GM21423 (cell line): ENCODE measurements at regions not wholly inside any gene's neighbourhood (a gene's known extent, or its start where the extent isn't known, plus 50 kb on each side); places are given as distances from the start of the nearest gene placed in this dataset.
"Not testable (repeated sequence)": the region's sequence is repeated elsewhere in the genome, so short reads cannot be mapped to it uniquely, and the experiment has no call there.

Experiments
- ATAC-seq: cut with Tn5 transposase; IDR thresholded peaks from one replicate; pipeline ENCODE4 v1.9.1; 2021; ENCODE audit warnings: mild to moderate bottlenecking, moderate library complexity; ENCODE audit not compliant: unreplicated experiment

DNA sequence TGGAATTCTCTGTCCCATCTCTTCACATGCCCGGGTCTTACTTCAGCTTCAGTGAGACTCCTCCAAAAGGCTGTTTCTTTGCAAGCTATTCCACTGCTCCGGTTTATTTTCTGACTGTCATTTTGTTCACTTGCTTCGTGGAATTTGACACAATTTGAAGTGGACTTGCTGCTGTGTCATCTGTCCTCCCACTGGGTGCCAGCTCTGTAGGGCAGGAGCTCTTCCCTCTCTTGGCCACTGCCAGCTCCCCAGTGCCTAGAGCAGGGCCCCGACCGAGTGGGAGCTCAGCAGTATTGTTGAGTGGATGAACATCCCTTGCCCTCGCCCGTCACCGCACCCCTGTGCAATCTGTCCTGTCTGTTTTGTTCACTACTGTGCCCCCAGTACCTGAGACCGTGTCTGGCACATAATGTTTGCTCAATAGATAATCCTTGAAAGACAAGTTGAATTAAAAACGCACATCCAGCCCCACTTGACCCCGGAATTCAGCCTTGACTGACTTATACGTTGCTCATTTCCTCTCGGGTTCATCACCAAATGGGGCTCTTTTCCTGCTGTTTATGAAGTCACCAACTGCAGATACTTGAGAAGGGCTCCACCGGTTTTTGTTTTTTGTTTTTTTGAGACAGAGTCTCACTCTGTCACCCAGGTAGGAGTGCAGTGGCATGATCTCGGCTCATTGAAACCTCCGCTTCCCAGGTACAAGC lies 170.3 kb upstream of the KCNG1 start:
- no peak for ATAC-seq

DNA sequence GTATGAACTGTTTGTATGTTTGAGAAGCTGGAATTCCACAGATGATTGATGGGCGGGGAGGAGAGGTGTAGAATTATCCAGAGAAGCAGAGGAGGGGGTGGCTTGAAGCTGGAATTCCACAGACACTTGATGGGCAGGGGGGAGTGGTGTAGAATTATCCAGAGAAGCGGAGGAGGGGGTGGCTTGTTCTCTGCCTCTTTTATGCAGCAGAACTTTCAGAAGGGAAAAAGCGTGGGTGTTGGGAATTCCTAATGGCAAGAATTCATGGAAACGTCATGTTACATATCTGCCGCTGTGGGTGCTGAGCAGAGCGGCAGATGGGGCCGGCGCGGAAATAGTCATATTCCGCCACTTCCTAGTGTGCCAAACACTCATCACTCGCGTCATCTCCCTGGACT lies 167.9 kb upstream of the KCNG1 start:
- ATAC-seq = no peak

DNA sequence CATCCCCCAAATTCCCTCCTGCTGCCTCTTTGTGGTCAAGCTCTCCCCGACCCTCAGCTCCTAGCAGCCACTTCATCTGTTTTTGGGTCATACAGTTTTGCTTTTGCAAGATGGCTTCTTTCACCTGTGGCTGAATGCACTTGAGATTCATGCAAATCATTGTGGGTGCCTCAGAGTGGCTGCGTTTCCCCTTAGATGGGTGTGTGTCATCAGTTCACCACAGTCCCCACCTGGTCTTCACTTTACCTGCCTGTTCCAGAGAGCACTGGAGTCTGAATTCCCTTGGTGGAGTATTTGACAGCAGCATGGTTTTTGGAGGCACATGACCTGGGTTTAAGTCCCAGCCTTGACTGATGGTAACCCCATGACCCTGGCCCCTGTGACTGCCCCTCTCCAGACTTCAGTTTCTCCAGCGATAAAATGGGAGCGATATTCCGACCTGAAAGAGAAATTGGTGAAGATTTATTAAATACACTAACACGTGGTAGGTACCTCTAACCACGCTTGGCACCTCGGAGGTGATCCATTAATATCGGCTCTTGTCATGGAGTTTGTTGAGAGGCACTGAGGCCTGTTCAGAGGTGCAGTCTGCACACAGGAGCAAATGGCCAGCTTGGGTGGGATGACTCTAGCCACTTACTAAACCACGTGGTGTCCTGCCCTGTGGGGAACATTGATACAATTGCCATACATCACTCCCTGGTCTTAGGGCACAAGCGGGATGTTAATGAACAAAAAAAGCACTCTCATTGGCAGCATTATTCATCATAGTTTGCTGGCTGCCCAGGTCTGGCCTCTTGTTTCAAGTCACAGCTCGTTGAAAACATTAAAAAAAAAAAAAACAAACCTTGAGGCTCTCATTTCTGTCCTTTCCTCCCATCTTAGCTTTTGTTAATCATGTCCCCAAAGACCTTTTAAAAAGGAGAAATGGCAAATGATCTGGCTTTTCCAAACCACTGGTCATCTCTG lies 167.2 kb upstream of the KCNG1 start:
- ATAC-seq = no peak

DNA sequence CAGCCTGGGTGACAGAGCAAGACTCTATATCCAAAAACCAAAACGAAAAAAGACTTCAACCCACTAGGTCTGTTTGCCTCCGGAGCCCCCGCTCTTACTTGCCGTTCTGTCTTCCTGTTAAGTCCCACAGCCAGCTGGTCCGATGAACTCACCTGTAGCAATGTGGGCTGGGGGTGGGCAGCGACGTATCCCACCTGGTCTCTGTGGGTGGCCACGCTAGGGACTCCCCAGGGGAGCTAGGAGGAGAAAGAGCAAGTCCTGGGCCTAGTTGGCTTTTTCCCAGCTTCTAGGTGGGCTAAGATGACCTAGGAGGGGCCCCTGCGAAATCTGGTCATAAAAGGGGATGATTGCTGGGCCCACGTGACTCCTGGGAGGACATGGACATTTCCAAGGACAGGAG lies 166.0 kb upstream of the KCNG1 start:
- no peak for ATAC-seq

DNA sequence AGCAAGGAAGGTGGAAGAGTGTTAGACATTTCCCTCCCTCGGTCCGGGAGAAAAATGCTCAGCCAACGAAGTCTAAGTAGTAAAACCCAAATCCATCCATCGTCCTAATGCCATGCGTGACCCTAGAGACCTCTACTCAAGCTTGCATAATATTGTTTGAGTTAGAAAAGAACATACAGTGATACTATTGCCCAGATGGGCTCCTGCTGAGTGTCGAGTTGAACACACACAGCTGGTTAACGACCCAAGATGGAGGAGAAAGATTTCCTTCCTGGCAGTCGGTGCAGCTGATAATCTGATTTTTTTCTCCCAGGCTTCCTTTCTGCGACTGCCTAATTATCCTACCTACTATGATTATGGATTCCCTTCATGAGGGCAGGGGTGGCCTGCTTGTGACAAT lies 164.4 kb upstream of the KCNG1 start:
- ATAC-seq = no peak

DNA sequence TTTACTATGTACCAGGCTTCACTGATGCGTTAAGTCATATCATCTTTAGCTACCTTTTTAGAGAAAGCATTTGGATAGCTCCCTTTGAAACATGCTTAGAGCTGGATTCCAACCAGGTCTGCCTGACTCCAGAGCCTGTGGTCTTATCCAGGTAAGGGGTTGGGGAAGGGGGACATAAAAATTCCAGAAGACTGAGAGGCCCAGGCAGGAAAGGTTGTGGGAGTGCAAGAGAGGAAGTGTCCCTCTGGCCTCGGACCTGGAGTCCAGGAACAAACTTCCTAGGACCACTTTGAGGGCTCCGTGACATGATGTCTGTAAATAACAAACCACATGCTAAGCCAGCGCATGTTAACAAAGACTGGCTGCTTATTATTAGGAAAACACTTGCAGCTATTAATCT lies 163.0 kb upstream of the KCNG1 start:
- no peak for ATAC-seq

DNA sequence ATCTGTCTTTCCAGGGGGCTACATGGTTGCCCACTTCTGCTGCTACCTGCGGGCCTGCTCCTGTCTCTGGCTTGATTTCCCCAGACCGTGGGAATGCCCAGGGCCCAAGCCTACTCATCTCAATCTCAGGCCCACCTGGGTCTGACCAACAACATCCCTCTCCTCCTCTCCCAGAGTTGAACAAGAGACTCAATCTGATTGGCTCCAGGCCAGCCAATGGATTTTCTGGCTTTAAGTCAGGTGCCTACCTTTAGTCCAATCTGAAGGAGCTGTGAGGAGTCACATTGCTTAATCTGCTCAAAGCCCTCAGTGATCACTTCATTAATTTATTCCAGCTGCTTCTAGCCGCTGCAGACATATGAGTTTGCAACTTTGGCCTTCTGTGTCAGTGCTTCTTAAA lies 162.4 kb upstream of the KCNG1 start:
- ATAC-seq = no peak

DNA sequence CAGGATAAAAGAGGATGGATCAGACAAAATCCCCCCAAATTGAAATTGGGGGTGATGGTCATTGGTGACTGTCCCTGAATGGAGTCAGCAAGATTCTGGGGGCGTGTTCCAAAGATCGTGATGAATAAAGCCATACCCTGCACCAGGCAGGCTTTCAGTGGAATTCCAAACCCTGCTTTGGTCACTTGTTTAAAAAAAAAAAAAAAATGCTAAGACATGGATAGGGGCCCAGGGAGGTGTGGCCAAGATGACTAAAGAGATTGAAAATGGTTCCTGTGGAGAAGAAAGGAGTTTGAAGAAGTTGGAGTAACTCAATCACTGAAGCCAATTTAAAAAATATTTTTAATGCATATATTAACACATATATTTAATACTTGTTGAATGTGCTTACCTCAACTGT lies 161.4 kb upstream of the KCNG1 start:
- ATAC-seq = no peak

DNA sequence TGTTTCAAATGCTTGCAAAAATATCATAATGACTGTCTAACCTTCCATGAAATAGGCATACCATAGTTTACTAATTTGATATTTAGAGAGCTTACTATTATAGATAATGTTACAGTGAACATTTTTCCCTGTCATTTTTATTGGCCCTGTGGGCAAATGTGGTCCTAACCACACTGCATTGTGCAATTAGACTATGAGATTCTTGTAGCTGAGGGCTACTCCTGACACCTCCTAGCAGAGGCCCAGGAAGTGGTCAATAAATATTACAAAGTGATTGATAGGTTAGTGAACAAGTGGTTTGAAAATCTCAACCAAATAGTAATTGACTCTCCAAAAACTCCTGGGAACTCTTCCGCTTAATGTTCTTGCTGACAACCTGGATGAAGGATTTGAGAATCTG lies 160.5 kb upstream of the KCNG1 start:
- ATAC-seq = no peak

DNA sequence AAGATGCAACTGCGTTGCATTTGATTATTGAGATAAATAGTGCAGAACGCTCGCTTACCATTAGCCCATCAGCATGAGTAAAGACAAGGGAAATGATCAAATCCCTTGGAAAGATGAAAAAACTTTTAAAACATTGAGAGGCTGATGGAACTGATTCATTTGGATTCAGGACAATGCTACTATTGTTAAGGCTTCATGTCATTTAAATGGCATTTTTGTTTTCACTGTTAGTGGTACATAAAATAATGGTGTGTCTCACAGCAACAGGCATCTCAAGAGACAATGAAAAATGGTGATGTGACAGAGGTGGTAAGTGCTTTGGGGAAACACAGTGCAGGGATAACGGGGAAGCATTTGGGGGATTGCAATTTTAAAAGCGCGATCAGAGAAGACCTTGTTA lies 159.7 kb upstream of the KCNG1 start:
- ATAC-seq = no peak

DNA sequence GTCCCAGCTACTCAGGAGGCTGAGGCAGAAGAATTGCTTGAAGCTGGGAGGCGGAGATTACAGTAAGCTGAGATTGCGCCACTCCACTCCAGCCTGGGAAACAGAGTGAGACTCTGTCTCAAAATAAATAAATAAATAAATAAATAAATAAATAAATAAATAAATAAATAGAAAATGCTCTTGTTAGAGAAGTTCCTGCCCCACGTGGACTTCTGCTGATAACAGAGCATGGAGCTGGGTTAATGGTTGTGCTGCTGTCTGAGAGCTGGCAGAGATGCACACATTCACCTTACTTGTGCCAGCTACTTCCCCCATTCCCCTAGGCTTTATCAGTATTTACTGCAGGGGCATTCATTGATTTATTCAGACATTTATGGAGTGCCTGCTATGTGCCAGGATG lies 155.2 kb upstream of the KCNG1 start:
- no peak for ATAC-seq

DNA sequence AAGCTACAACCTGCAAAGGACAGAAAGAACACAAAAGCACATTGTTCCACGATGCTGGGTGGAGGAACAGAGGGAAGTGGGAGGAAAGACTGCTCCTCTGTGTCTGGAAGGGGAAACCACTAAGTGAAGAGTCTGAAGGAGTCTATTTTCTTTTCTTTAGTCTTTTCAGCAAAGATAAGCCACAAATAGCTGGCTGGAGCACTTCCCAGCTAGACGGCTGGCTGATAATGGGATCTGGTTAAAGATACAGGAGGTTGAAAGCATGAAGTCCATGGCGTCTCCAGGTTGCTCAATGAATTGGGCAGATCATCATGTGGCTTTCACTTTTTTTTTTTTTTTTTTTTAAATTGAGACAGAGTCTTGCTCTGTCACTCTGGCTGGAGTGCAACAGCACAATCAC lies 154.0 kb upstream of the KCNG1 start:
- ATAC-seq = no peak

DNA sequence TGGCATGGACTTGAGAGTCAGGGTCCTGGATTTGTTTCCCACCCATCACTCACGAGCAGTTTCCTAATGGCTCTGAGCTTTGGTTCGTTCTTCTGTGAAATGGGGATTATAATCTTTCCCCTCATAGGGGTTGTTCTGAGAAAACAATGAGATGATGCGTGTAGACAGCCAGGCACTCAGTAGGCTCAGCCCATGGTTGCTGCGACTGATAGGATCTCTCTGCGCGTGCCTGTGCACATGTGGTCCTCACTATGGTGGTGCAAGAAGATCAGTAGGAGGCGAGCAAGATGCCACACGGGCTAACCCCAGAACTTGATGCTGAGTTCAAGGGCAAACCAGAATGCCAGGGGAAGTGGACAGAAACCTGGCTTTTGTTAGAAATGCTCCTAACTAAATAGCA lies 153.5 kb upstream of the KCNG1 start:
- no peak for ATAC-seq

DNA sequence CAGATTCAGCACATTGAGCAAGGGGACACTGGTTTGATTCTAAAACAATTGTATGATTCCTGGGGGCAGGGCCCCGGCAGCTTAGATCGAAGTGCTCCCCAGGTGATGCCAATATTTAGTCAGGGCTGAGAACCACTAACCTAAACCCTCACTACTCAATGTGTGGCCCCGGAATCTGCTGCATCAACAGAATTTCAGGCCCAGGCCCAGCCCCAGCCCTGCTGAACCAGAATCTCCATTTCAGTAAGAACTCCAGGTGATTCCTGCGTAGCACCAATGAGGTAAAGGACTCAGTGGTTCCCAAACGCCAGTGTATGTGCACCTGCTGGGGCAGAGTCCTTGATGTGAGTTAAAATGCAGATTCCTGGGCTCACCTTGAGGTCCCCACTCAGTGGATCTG lies 152.8 kb upstream of the KCNG1 start:
- no peak for ATAC-seq

DNA sequence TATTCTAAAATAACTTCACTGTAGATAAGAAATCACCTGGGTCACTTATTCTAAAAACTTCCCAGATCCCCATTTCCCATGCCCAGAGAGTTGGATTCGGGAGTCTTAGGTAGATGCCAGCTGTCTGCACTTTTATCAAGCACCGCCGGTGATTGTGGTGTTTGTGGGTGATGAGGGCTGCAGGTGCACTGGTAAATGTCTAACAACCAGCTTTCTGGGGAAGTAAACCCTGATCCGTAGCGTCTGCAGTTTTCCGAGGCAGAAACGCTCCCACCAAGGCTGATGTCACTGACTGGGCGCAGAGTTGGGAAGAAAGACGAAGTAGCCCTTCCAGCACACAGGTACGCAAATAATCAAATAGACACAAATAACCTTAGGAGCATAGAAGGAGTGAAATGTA lies 152.2 kb upstream of the KCNG1 start:
- ATAC-seq = no peak

DNA sequence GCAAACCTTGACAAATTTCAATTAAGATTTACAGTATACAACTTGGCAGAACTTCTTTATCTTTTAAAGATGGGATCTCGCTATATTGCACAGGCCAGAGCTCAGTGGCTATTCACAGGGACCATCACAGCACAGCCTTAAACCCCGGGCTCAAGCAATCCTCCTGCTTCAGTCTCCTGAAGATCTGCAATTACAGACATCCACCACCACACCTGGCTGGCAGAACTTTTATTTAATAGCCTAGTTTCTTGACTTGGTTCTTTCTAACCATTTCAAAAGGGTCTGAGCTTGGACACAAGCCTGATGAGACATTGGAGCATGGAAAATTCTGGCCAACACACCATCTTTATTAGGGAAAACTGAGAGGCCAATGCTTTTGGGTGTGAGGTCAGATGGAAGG lies 151.6 kb upstream of the KCNG1 start:
- no peak for ATAC-seq

DNA sequence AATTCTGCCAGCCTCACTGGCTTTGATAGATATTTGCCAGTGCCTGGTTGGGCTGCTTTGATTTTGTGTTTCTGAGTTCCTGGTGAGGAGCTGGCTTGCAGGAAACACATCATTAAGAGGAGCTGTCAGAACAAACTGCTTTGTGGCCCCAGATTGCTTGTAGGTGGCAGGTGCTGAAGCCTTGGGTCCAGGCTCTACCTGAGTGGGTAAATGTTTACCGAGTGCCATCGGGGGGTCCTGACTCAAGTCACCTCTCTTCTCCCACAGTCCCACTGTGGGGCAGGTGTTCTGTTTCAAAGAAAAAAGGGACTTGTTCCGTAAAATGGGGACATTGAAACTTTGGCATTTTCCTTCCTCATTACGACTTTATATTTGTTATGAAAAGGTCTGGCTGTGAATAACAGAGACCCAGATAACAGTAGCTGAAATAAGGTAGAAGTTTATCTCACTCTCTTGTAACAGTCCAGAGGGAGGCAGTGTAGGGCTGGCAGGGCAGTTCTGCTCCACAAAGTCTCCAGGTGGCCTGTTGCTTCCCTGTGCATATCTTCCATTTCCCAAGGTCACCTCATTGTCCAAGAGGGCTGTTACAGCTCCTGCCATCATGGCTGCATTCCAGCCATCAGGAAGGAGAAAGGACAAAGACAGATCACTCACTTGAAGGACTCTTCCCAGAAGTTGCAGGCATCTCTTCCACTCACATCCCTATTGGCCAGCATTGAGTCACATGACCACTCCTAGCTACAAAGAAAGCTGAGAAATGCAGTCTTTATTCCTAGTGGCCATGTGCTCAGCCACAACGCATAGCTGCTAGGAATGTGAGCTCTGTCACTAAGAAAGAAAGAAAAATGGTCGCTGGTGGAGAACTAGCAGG lies 149.9 kb upstream of the KCNG1 start:
- no peak for ATAC-seq

DNA sequence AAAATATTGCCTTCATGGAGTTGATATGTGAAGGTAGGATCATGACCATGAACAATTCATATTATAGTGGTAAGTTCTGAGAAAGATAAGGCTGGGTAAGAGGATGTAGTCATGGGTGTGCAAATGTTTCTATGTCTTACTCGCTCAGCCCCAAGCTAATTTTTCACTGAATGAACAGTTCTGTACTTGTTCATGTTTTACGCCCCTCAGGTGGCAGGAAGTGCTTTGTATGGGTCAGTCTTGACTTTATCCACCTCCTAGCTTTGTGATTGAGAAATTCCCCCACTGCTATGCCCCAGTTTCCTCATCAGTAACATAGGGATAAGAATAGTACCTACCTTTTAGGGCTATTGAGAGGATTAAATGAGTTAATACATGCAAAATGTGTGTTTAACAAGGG lies 148.2 kb upstream of the KCNG1 start:
- no peak for ATAC-seq

DNA sequence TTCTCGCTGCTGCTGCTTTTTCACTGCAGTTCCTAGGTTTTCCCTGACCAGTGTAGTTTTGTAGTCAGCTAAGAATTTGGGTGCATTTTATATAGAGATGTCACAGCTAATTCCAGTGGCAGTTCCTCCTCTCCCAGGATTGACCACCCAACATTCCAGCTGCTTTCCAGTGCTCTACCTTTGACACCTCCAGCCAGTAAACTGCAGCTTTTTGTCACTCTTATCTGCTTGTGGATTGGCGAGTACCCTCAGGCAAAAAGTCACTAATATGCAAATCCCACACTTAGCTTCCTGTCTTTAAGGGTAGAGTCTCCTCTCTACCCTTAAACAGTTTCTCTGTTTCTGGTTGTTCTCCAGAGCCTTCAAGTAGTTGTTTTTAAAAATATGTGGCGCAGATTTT lies 146.9 kb upstream of the KCNG1 start:
- ATAC-seq = no peak

DNA sequence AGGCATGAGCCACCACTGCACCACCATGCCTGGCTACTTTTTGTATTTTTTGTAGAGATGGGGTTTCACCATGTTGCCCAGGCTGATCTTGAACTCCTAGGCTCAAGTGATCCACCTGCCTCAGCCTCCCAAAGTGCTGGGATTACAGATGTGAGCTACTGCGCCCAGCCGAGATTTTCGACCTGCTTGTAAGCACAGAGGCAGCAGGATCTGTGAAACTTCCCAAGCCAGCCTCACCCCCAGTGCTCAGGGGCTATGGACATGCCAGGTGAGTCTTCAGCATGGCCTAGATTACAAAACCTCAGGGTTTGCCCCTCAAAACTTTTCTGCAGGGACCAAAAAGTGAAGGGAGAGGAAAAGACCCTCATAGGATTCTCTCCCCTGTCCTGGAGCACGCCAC lies 145.0 kb upstream of the KCNG1 start:
- not testable (repeated sequence) for ATAC-seq

DNA sequence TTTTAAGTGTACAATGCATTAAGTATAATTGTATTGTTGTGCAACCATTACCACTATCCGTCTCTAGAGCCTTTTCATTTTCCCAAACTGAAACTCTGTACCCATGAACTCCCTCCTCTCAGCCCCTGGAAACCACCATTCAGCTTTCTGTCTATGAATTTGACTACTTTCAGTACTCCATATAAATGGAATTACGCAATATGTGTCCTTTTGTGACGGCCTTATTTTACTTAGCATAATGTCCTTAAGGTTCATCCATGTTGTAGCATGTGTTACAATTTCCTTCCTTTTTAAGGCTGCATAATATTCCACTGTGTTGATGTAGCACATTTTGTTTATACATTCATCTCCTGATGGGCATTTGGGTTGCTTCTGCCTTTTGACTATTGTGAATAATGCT lies 143.6 kb upstream of the KCNG1 start:
- ATAC-seq = no peak
